ENCODE measurements at regions not wholly inside any gene's neighbourhood (a gene's known extent, or its start where the extent isn't known, plus 50 kb on each side); places are given as distances from the start of the nearest gene placed in this dataset.

GRCh38 chr5:163383754-163384153 is 53.6 kb upstream of the CCNG1 start:
- no peaks in the 10 kb centered on the region for H3K9me2 ChIP-seq
- peaks cover 7% of the 10 kb centered on the region for H3F3A ChIP-seq (replicated peaks; ENCODE audit: insufficient read depth)
- no peak overlapping the region for H3K4me2 ChIP-seq
- H2AFZ ChIP-seq (ENCODE audit: low read depth), result no peak overlapping the region
- ChIA-PET POLR2A (no interaction called here), CTCF (no interaction called here)
- no peaks in the 10 kb centered on the region for H3K27me3 ChIP-seq (ENCODE audit: insufficient read depth)
- H3K4me1 ChIP-seq (ENCODE audit: control insufficient read depth in 1 of 2, insufficient read depth in 2 of 2, low read depth in 1 of 2, low read length in 1 of 2), result no peaks in the 10 kb centered on the region
- no peaks in the 10 kb centered on the region for H3K9me3 ChIP-seq
- H3K79me2 ChIP-seq (ENCODE audit: insufficient read depth), result no peaks in the 10 kb centered on the region
- H4K20me1 ChIP-seq (ENCODE audit: insufficient read depth), result no peaks in the 10 kb centered on the region
- no peak for TF ChIP-seq FOXM1 (IDR thresholded peaks at IDR 0.05; ENCODE audit: low read depth)
- H3K36me3 ChIP-seq (replicated peaks in 1 of 2; ENCODE audit: control insufficient read depth in 1 of 2, insufficient read depth in 2 of 2, low read length in 1 of 2), result no peaks in the 10 kb centered on the region
- 83% methylated on average over 3 of the region's 3 CpGs for WGBS (ENCODE audit: low lambda C conversion rate)
- H3K4me3 ChIP-seq (ENCODE audit: low read depth in 2 of 2, low read length in 1 of 2), result no peak overlapping the region
- no peak overlapping the region for H3K27ac ChIP-seq (ENCODE audit: low read depth in 2 of 2, low read length in 1 of 2)
- no peak for DNase-seq
- H3K9ac ChIP-seq, result no peak overlapping the region

- Histone ChIP-seq H3F3A (replicated peaks; ENCODE audit: insufficient read depth) (peaks cover 5% of the 10 kb centered on the region), H3K4me2 (no peak overlapping the region), H3K4me1 (ENCODE audit: control insufficient read depth in 1 of 2, insufficient read depth in 2 of 2, low read depth in 1 of 2, low read length in 1 of 2) (no peaks in the 10 kb centered on the region), H3K9me2 (no peaks in the 10 kb centered on the region), H3K27ac (ENCODE audit: low read depth in 2 of 2, low read length in 1 of 2) (no peak overlapping the region), H3K9me3 (no peaks in the 10 kb centered on the region), H2AFZ (ENCODE audit: low read depth) (no peak overlapping the region), H3K9ac (no peak overlapping the region), H3K27me3 (ENCODE audit: insufficient read depth) (no peaks in the 10 kb centered on the region), H3K36me3 (replicated peaks in 1 of 2; ENCODE audit: control insufficient read depth in 1 of 2, insufficient read depth in 2 of 2, low read length in 1 of 2) (no peaks in the 10 kb centered on the region), H3K4me3 (ENCODE audit: low read depth in 2 of 2, low read length in 1 of 2) (no peak overlapping the region), H3K79me2 (ENCODE audit: insufficient read depth) (no peaks in the 10 kb centered on the region), H4K20me1 (ENCODE audit: insufficient read depth) (no peaks in the 10 kb centered on the region)
- CTCF ChIA-PET, result no interaction called here
- POLR2A ChIA-PET, result no interaction called here
- 39% methylated on average over 4 of the region's 4 CpGs for WGBS (ENCODE audit: low lambda C conversion rate)
- TF ChIP-seq MEF2A (IDR thresholded peaks at IDR 0.05; ENCODE audit: borderline replicate concordance, low read depth) (no peak), TEAD4 (IDR thresholded peaks at IDR 0.05; ENCODE audit: borderline replicate concordance, insufficient read depth) (no peak), RFX5 (IDR thresholded peaks at IDR 0.05; ENCODE audit: low read length) (no peak), ZBTB33 (IDR thresholded peaks at IDR 0.05; ENCODE audit: borderline replicate concordance, low read depth) (no peak), SMC3 (IDR thresholded peaks at IDR 0.05; ENCODE audit: low read depth, low read length) (no peak), JUND (IDR thresholded peaks at IDR 0.05) (no peak), TCF12 (IDR thresholded peaks at IDR 0.05) (no peak), CHD2 (IDR thresholded peaks at IDR 0.05; ENCODE audit: low read length, partially characterized antibody) (no peak), CTCF (IDR thresholded peaks at IDR 0.05) (no peak), PBX3 (IDR thresholded peaks at IDR 0.05) (no peak)
- DNase-seq, result no peak
Measured at GRCh38 chr5:163384669-163385068, 52.7 kb upstream of the CCNG1 start.

Measured in SK-N-SH (cell line).